Hematopoietic multipotent progenitor cell treated with erythropoietin and hydrocortisone succinate and interleukin-3 and kit ligand, for 6 days (in vitro differentiated cells): ENCODE measurements at regions not wholly inside any gene's neighbourhood (a gene's known extent, or its start where the extent isn't known, plus 50 kb on each side); places are given as distances from the start of the nearest gene placed in this dataset.

Source experiments
- DNase-seq: peaks from one replicate; pipeline ENCODE4 v3.0.0-alpha.2; 2015

- DNase-seq: no peak
Measured at GRCh38 chr2:5751873-5752482, 59.8 kb downstream of the SOX11 start.

DNA sequence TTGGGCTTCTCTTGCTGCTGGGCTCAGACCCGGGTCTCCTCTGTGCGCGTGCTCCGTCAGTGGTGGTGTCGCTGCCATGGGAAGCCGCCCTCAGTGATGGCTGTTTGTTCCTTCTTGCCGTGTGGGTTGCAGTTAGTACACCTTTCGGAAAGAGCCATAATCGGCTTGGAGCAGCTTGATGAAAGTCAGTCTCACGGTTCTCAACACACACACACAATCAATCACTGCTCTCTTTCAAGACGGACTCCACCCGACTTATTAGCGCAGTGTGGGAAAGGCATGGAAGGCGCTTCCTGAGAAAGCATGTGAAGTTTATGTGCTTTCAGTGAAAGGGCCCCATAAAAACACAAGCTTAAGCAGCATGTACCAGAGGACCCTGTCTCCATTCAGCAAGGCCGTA, 64.1 kb downstream of the SOX11 start:
- DNase-seq: no peak

- no peak for DNase-seq
Measured at GRCh38 chr2:5758346-5758745, 66.2 kb downstream of the SOX11 start.

DNA sequence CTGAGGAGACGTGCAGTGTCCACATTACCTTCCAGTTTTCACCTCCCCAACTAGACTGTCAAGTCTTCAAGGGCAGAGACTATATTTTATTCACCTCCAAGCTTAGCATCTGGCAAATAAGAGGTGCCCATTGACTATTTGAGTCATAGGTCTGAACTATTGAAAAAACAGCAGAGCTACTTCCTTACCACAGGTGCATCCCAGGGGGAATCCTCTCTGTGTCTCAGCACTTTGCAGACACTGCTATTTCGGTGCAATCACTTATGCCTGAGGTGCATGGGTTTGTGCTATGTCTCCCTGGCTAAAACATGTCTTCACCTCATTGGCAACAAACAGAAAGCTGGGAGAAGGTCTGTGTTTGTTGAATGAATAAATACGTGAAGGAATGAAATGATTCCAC, 67.8 kb downstream of the SOX11 start:
- no peak for DNase-seq

- DNase-seq: no peak
Measured at GRCh38 chr2:5763531-5763930, 71.3 kb downstream of the SOX11 start.

DNA sequence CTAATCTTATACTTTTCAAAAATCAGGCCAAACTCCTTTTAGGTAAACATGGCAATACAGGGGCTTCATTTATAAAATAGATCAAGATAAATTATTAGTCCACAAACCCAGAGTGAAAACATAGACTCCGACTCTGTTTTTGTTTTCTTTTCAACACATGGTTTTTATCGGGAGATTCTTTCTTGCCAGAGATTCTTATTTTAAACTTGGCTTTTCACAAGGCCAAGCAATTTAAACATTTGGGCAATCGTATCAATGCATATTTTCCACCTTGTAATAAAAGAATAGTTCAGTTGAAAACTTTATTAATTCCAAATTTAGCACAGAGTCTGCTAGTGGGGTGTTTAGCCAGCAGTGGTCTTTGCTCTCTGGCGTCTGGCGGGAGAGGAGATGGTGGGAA, 71.9 kb downstream of the SOX11 start:
- no peak for DNase-seq

GRCh38 chr2:5766056-5766455, 73.9 kb downstream of the SOX11 start:
- no peak for DNase-seq

- DNase-seq: no peak
Measured at GRCh38 chr2:5766561-5766960, 74.4 kb downstream of the SOX11 start.

DNA sequence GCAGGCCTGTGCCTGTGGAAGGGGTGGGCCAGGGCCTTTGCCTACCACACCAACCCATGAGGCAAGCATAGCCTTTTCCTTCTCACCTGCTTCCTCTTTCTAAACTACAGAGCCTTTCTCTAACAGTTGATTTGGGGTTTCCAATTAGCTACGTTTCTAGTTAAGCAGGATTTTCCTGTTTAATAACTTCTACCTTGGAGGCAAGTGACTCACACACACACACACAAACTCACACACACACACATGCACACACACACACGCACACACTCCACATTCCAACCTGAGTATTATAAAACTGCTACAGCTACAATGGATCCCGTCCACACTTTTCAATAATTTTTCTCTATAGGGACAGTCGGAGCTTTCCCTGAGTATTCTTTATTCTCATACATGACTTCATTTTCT, 84.9 kb downstream of the SOX11 start:
- DNase-seq: no peak

GRCh38 chr2:5781679-5782078, 89.5 kb downstream of the SOX11 start:
- DNase-seq: no peak

GRCh38 chr2:5782103-5782502, 89.9 kb downstream of the SOX11 start:
- DNase-seq: no peak

GRCh38 chr2:5788447-5788846, 96.3 kb downstream of the SOX11 start:
- DNase-seq: no peak

DNA sequence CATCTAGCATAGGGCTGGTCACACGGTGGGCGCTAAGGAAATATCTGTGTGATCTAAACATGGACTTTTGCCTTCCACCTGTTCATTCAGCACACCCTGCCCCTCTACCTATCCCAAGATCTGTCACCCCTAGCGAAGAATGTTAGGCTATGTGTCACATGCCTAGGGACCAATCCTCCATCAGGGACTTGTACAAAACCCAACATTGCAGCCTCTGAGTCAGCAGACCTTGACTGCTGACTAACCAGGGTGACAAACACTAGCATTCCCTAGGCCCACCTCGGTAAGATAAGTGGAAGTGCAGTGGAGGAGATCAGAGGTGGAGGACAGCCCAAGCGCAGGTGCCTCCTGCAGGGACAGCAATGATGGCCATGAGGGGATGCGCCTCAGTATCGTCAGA, 99.2 kb downstream of the SOX11 start:
- DNase-seq: no peak

- no peak for DNase-seq
Measured at GRCh38 chr2:5794012-5794411, 101.8 kb downstream of the SOX11 start.

DNA sequence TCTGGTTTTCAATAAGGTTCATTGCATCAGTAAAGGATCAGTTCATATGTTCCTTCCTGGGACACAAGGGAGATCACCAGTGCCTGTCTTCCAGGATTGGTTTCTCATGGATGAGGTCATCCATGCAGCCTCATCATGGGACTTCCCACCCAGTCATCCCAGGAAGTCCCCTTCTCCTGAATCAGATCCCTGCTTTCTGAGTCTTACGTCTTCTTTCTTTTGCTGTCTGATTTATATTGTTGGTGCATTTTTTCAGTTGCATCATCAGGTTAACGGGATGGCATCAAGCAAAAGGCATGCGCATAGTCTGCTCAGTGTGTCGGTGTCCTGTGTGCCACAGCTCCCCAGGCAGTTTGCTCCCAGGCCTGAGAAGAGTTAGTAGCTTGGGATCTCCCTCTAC, 105.9 kb downstream of the SOX11 start:
- DNase-seq: no peak

GRCh38 chr2:5799348-5799747, 107.2 kb downstream of the SOX11 start:
- DNase-seq: no peak

DNA sequence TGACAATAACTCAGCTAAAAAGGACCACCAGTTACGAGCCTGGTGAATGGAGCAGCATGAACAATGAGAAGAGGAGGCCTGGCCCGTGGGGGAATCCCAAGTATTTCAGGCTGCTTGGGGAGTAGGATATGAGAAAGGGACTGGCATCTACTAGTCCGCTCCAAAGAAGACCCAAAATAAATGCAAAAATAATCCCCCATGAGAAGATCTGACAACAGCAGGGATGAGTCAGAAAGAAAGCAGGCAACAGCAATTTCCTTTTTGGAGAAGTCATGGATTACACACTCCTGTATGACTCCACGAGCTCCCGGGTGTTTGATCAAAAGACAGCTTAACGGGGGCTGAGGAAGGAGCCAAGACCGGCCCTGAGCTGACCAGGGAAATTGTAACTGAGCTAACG, 111.4 kb downstream of the SOX11 start:
- DNase-seq: no peak

GRCh38 chr2:5818961-5819600, 126.9 kb downstream of the SOX11 start:
- DNase-seq: no peak

GRCh38 chr2:5824126-5824525, 131.9 kb downstream of the SOX11 start:
- no peak for DNase-seq

DNA sequence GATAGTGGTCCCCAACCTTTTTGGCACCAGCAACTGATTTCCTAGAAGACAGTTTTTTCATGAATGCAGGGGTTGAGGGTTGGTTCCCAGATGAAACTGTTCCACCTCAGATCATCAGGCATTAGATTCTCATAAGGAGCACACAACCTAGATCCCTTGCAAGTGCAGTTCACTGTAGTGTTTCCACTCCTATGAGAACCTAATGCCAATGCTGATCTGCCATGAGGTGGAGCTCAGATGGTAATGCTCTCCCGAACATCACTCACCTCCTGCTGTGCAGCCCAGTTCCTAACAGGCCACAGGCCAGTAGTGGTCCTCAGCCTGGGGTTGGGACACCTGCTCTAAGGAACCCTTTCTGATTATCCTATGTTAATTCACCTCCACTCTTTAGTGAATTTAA, 133.5 kb downstream of the SOX11 start:
- no peak for DNase-seq

DNA sequence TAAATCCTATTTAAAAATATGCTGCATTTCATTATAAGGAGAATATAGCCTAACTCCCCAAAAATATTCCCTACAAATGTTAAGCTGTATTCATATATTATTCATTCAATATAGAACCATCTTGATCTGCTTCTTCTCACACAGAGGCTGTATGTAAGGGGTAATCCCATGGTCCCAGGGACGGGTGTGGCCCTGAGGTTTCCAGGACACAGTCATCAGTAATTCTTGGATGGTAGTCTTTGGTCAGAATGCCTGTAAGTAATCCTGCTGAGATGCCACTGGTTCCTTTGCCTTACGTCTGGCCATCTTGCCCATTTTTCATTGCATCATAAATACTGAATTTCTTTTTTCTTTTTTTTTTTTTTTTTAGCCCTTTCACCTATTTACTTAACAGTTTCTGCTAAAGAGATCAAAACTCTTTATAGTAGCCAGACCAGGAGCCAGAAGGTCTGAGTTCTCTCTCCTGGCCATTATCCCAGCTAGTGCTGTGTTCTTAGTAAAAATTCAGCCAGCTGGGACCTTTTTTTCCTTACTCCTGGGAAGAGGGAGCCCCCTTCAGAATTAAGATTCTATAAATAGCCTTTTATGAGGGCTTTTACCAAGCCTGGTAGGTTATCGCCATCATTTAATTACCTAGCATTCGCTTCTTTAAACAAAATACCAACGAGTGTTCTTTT, 134.9 kb downstream of the SOX11 start:
- no peak for DNase-seq

DNA sequence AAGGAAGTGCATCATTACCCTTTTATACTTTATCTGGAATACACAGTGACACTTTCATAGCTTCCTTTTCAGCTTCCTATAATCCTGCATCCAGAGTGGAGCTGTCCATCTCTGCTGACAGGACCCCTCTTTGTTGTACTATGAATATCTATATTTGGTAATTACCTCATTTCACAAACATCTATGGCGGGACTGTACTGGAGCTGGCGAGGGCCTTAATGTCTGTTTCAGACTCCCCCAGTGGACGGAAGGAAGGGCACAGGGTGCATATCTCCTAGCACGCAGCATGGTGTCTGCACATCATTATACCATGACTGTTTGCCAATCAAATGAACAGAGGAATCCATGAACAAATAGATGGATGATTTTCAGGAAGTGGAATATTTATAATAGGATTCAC, 142.3 kb downstream of the SOX11 start:
- no peak for DNase-seq

- DNase-seq: no peak
Measured at GRCh38 chr2:5839550-5839949, 147.4 kb downstream of the SOX11 start.

- no peak for DNase-seq
Measured at GRCh38 chr2:5841126-5841525, 148.9 kb downstream of the SOX11 start.

GRCh38 chr2:5842326-5842725, 150.1 kb downstream of the SOX11 start:
- no peak for DNase-seq
